IMR-90 (cell line): ENCODE measurements at regions not wholly inside any gene's neighbourhood (a gene's known extent, or its start where the extent isn't known, plus 50 kb on each side); places are given as distances from the start of the nearest gene placed in this dataset.

ENCODE experiments used
- ATAC-seq: fragments of 200-7000 bp; cut with Tn5 transposase; 2 replicates; pipeline ENCODE4 v1.9.1; 2020; ENCODE audit warnings: low read depth, mild to moderate bottlenecking, moderate library complexity
- BruUV-seq: library from RNA; stranded (reverse); fragments of 400-500 nt; replicated peaks from 2 replicates; lab custom pipeline; 2021; lab: Mats Ljungman, UMichigan
- CTCF ChIA-PET: fragments of 300-600 bp; formaldehyde crosslinking; extraction: SDS; loops from one replicate; lab custom pipeline; 2021; ENCODE audit warnings: antibody characterized with exemption; lab: Yijun Ruan, JAX
- POLR2A ChIA-PET: fragments of 300-600 bp; sonication (Branson Sonifier 250); formaldehyde crosslinking; loops from one replicate; lab custom pipeline; 2022; ENCODE audit warnings: antibody characterized with exemption; ENCODE audit not compliant: unreplicated experiment; lab: Charles Lee
- DNase-seq: peaks from one replicate; pipeline ENCODE4 v3.0.0; 2013
- H2AFZ ChIP-seq: replicated peaks from 2 replicates; pipeline ENCODE3; 2013; ENCODE audit warnings: low read length, mild to moderate bottlenecking; ENCODE audit not compliant: poor library complexity
- H2AK5ac ChIP-seq: 2 replicates; pipeline ENCODE4 v1.6.1; 2013; ENCODE audit warnings: low read depth, low read length, inconsistent platforms
- H2AK9ac ChIP-seq: replicated peaks from 2 replicates; pipeline ENCODE3; 2013; ENCODE audit warnings: mild to moderate bottlenecking, low read depth, low read length, moderate library complexity; ENCODE audit not compliant: poor library complexity
- H2BK120ac ChIP-seq: 2 replicates; pipeline ENCODE4 v1.6.1; 2013; ENCODE audit warnings: low read depth, low read length, inconsistent platforms
- H2BK15ac ChIP-seq: 3 replicates; pipeline ENCODE4 v1.6.1; 2013; ENCODE audit warnings: low read depth, low read length, inconsistent platforms
- H2BK20ac ChIP-seq: 2 replicates; pipeline ENCODE4 v1.6.1; 2013; ENCODE audit warnings: low read depth, mild to moderate bottlenecking, inconsistent platforms, low read length, moderate library complexity
- H2BK5ac ChIP-seq: 2 replicates; pipeline ENCODE4 v1.6.1; 2013; ENCODE audit warnings: mild to moderate bottlenecking, low read depth, low read length, inconsistent platforms; ENCODE audit not compliant: poor library complexity, severe bottlenecking
- H3K14ac ChIP-seq: replicated peaks from 2 replicates; pipeline ENCODE4 v1.6.1; 2013; ENCODE audit warnings: low read depth, low read length, inconsistent platforms
- H3K18ac ChIP-seq: 2 replicates; pipeline ENCODE4 v1.6.1; 2013; ENCODE audit warnings: low read depth, low read length, control low read depth
- H3K23ac ChIP-seq: 2 replicates; pipeline ENCODE4 v1.6.1; 2013; ENCODE audit warnings: low read depth, low read length, inconsistent platforms
- H3K27ac ChIP-seq: 2 replicates; pipeline ENCODE4 v1.5.1; 2013; ENCODE audit warnings: mild to moderate bottlenecking, control low read depth, low read length; ENCODE audit not compliant: insufficient read depth
- H3K27me3 ChIP-seq: 2 replicates; pipeline ENCODE4 v1.6.1; 2013; ENCODE audit warnings: low read length; ENCODE audit not compliant: control insufficient read depth, insufficient read depth
- H3K36me3 ChIP-seq: 2 replicates; pipeline ENCODE4 v1.6.1; 2013; ENCODE audit warnings: low read length, mixed read lengths; ENCODE audit not compliant: control insufficient read depth, insufficient read depth
- H3K4ac ChIP-seq: 2 replicates; pipeline ENCODE4 v1.6.1; 2013; ENCODE audit warnings: low read depth, low read length, inconsistent platforms
- H3K4me1 ChIP-seq: 2 replicates; pipeline ENCODE4 v1.6.1; 2013; ENCODE audit warnings: low read length, mixed read lengths; ENCODE audit not compliant: control insufficient read depth, insufficient read depth
- H3K4me2 ChIP-seq: 2 replicates; pipeline ENCODE4 v1.6.1; 2013; ENCODE audit warnings: low read depth, mild to moderate bottlenecking, control low read depth, low read length, moderate library complexity
- H3K4me3 ChIP-seq: 2 replicates; pipeline ENCODE4 v1.5.1; 2013; ENCODE audit warnings: low read depth, mild to moderate bottlenecking, control low read depth, low read length, moderate library complexity; ENCODE audit not compliant: insufficient read depth
- H3K56ac ChIP-seq: 2 replicates; pipeline ENCODE4 v1.6.1; 2013; ENCODE audit warnings: low read length, inconsistent platforms; ENCODE audit not compliant: insufficient read depth; ENCODE audit errors: extremely low read depth
- H3K79me1 ChIP-seq, 2 experiments: 2 replicates each; pipeline ENCODE4 v1.6.1; 2013; ENCODE audit warnings: low read length in 2 of 2, inconsistent platforms in 1 of 2, low read depth in 1 of 2
- H3K9ac ChIP-seq: 2 replicates; pipeline ENCODE4 v1.6.1; 2013; ENCODE audit warnings: low read depth, low read length, control low read depth
- H3K9me1 ChIP-seq: 2 replicates; pipeline ENCODE4 v1.6.1; 2013; ENCODE audit warnings: low read length, inconsistent platforms; ENCODE audit not compliant: insufficient read depth
- H3K9me3 ChIP-seq: 2 replicates; pipeline ENCODE4 v1.6.1; 2013; ENCODE audit warnings: low read length; ENCODE audit not compliant: control insufficient read depth, insufficient read depth
- H4K20me1 ChIP-seq: 2 replicates; pipeline ENCODE4 v1.6.1; 2013; ENCODE audit warnings: low read length, inconsistent platforms; ENCODE audit not compliant: insufficient read depth
- H4K5ac ChIP-seq: 2 replicates; pipeline ENCODE4 v1.6.1; 2013; ENCODE audit warnings: mild to moderate bottlenecking, low read depth, low read length, control low read depth
- H4K8ac ChIP-seq, 2 experiments: 2 replicates each; pipeline ENCODE4 v1.6.1; 2013; ENCODE audit warnings: low read depth in 2 of 2, low read length in 2 of 2, control low read depth in 1 of 2, inconsistent platforms in 1 of 2
- H4K91ac ChIP-seq: 2 replicates; pipeline ENCODE4 v1.6.1; 2013; ENCODE audit warnings: low read depth, low read length, inconsistent platforms; ENCODE audit not compliant: insufficient read depth
- BHLHE40 ChIP-seq: fragments of 150-350 bp; IDR thresholded peaks from 2 replicates; pipeline ENCODE4 v1.6.1; 2016; ENCODE audit warnings: mild to moderate bottlenecking, low read depth, low read length
- CEBPB ChIP-seq: IDR thresholded peaks from 2 replicates; pipeline ENCODE4 v1.6.1; 2012; ENCODE audit warnings: low read depth, low read length, improper control_type of control experiment
- CHD1 ChIP-seq: IDR thresholded peaks from 2 replicates; pipeline ENCODE4 v1.6.1; 2012; ENCODE audit warnings: low read depth, low read length, improper control_type of control experiment
- CTCF ChIP-seq: conservative IDR thresholded peaks from 2 replicates; pipeline ENCODE4 v1.5.1; 2012; ENCODE audit warnings: mild to moderate bottlenecking, low read depth, low read length, improper control_type of control experiment
- ELK1 ChIP-seq: fragments of 150-350 bp; IDR thresholded peaks from 2 replicates; pipeline ENCODE4 v1.6.1; 2016; ENCODE audit warnings: low read depth, mild to moderate bottlenecking, low read length, moderate library complexity, borderline replicate concordance
- MAFK ChIP-seq: IDR thresholded peaks from 2 replicates; pipeline ENCODE4 v1.6.1; 2012; ENCODE audit warnings: low read depth, low read length, improper control_type of control experiment
- MAZ ChIP-seq: IDR thresholded peaks from 2 replicates; pipeline ENCODE4 v1.6.1; 2012; ENCODE audit warnings: low read depth, mild to moderate bottlenecking, low read length, improper control_type of control experiment, moderate library complexity, borderline replicate concordance
- MXI1 ChIP-seq: IDR thresholded peaks from 2 replicates; pipeline ENCODE4 v1.6.1; 2012; ENCODE audit warnings: low read depth, mild to moderate bottlenecking, low read length, moderate library complexity, borderline replicate concordance
- POLR2A ChIP-seq: IDR thresholded peaks from 2 replicates; pipeline ENCODE4 v1.6.1; 2012; ENCODE audit warnings: mild to moderate bottlenecking, low read depth, low read length
- RAD21 ChIP-seq: IDR thresholded peaks from 2 replicates; pipeline ENCODE4 v1.6.1; 2012; ENCODE audit warnings: low read length, improper control_type of control experiment
- RCOR1 ChIP-seq: IDR thresholded peaks from 2 replicates; pipeline ENCODE4 v1.6.1; 2012; ENCODE audit warnings: mild to moderate bottlenecking, low read length, improper control_type of control experiment; ENCODE audit not compliant: insufficient replicate concordance
- RFX5 ChIP-seq: IDR thresholded peaks from 2 replicates; pipeline ENCODE4 v1.8.0; 2012; ENCODE audit warnings: low read depth, mild to moderate bottlenecking, low read length, moderate library complexity
- WGBS, 2 experiments: methylation state at CpG; one replicate each; pipeline versions ENCODE4 v1.1.5 to v1.1.7; 2013; ENCODE audit warnings: missing lambda C conversion rate in 2 of 2; ENCODE audit not compliant: insufficient read length in 1 of 2; ENCODE audit errors: extremely low coverage in 2 of 2; 5-methylcytosine and 5-hydroxymethylcytosine counted together
- dilution Hi-C: fragments of 300-500 bp; cut with HindIII; formaldehyde crosslinking; loops from one replicate; pipeline ENCODE4 v1.14.3; 2018; ENCODE audit warnings: low sequenced_read_pairs; ENCODE audit not compliant: unreplicated experiment
- in situ Hi-C: fragments of 300-500 bp; cut with MboI; formaldehyde crosslinking; loops from 3 replicates; pipeline ENCODE4 v1.14.3; 2019; ENCODE audit warnings: low sequenced_read_pairs, inconsistent platforms, mixed read lengths
- intact Hi-C: fragments of 100-400 bp; cut with micrococcal nuclease; formaldehyde crosslinking; loops from 2 replicates; pipeline ENCODE4 v1.10.0; 2022

- no peaks in the 10 kb centered on the region for H3K79me1 ChIP-seq
These were observed 500.5 kb upstream of the ADAMTS5 start for GRCh38 chr21:27467366-27467765.

More at GRCh38 chr21:27467366-27467765, 500.5 kb upstream of the ADAMTS5 start:
- intact Hi-C loops: no loop called here
- H2BK5ac ChIP-seq: no peak overlapping the region
- H3K9me1 ChIP-seq: no peaks in the 10 kb centered on the region
- H3K4me3 ChIP-seq: no peak overlapping the region
- TF ChIP-seq RAD21 (no peak), RFX5 (no peak), CEBPB (no peak), POLR2A (no peak), MAFK (no peak), CHD1 (no peak), CTCF (no peak), BHLHE40 (no peak), ELK1 (no peak), RCOR1 (no peak), MXI1 (no peak), MAZ (no peak)
- H3K14ac ChIP-seq: no peak overlapping the region
- H3K36me3 ChIP-seq: no peaks in the 10 kb centered on the region
- H2AK5ac ChIP-seq: no peak overlapping the region
- H4K20me1 ChIP-seq: no peaks in the 10 kb centered on the region
- DNase-seq (no peak), ATAC-seq (no peak)
- POLR2A ChIA-PET: no interaction called here
- no peak overlapping the region for H3K4ac ChIP-seq
- H3K56ac ChIP-seq: no peak overlapping the region
- H4K8ac ChIP-seq: no peak overlapping the region; a peak in 1 of 4 replicates
- no peak overlapping the region for H2BK120ac ChIP-seq
- H3K4me1 ChIP-seq: no peaks in the 10 kb centered on the region
- no peak overlapping the region for H4K91ac ChIP-seq
- no peak overlapping the region for H2AFZ ChIP-seq
- no peak overlapping the region for H2AK9ac ChIP-seq
- no CpG with 5 or more reads among the region's 2 CpGs for whole genome bisulfite sequencing, 2 experiments
- no peak overlapping the region for H3K4me2 ChIP-seq
- no peak overlapping the region for H3K27ac ChIP-seq
- peak overlapping the region; percentile 49; the same call in 1 of the 2 replicates for H3K18ac ChIP-seq
- no TSS peak for BruUV-seq
- no peak overlapping the region for H3K23ac ChIP-seq
- H3K9ac ChIP-seq: no peak overlapping the region
- H4K5ac ChIP-seq: no peak overlapping the region
- no peaks in the 10 kb centered on the region for H3K27me3 ChIP-seq
- H3K9me3 ChIP-seq: no peaks in the 10 kb centered on the region
- dilution Hi-C loops: no loop called here
- CTCF ChIA-PET: no interaction called here
- peak overlapping the region; percentile 27; the same call in 1 of the 2 replicates for H2BK20ac ChIP-seq
- in situ Hi-C loops: no loop called here
- no peak overlapping the region for H2BK15ac ChIP-seq
